Sigmoid colon (tissue), 6 donors: ENCODE measurements at regions not wholly inside any gene's neighbourhood (a gene's known extent, or its start where the extent isn't known, plus 50 kb on each side); places are given as distances from the start of the nearest gene placed in this dataset.

ENCODE experiments used
- DNase-seq: peaks from one replicate; pipeline ENCODE4 v3.0.0-alpha.2; 2019
- H3K27ac ChIP-seq, 4 donors: fragments of 200-600 bp; sonication (generic); one replicate each; pipeline ENCODE4 v1.5.1; 2016 to 2019; ENCODE audit warnings: mild to moderate bottlenecking in 1 of 4
- H3K27me3 ChIP-seq, 3 donors: fragments of 200-600 bp; sonication (generic); one replicate each; pipeline ENCODE4 v1.5.1; 2019; ENCODE audit warnings: mild to moderate bottlenecking in 1 of 3
- H3K36me3 ChIP-seq, 4 donors: fragments of 200-600 bp; sonication (generic); one replicate each; pipeline ENCODE4 v1.5.1; 2016 to 2019
- H3K4me1 ChIP-seq, 4 donors: fragments of 200-600 bp; sonication (generic); one replicate each; pipeline ENCODE4 v1.5.1; 2017 to 2019
- H3K4me3 ChIP-seq, 4 donors: fragments of 200-600 bp; sonication (generic); one replicate each; pipeline ENCODE4 v1.5.1; 2017 to 2019; ENCODE audit warnings: mild to moderate bottlenecking in 2 of 4, moderate library complexity in 1 of 4
- H3K9me3 ChIP-seq, 4 donors: fragments of 200-600 bp in 3 of 4; sonication (generic) in 3 of 4; one replicate each; pipeline versions ENCODE4 v1.5.1 to v1.6.1; 2013 to 2019
- CTCF ChIP-seq, 4 experiments: fragments of 450-650 bp in 3 of 4; fragments of 200-600 bp in 1 of 4; IDR thresholded peaks; one replicate each; pipeline ENCODE4 v1.5.1; 2016 to 2019; ENCODE audit warnings: antibody characterized with exemption in 4 of 4, mild to moderate bottlenecking in 3 of 4, moderate library complexity in 2 of 4
- EP300 ChIP-seq, 4 donors: sonication (generic); formaldehyde crosslinking; IDR thresholded peaks; one replicate each; pipeline ENCODE4 v1.6.1; 2017; ENCODE audit warnings: antibody characterized with exemption in 4 of 4
- POLR2A ChIP-seq, 2 donors: fragments of 450-650 bp; IDR thresholded peaks; one replicate each; pipeline ENCODE4 v1.6.1; 2016; ENCODE audit warnings: antibody characterized with exemption in 2 of 2, mild to moderate bottlenecking in 2 of 2, moderate library complexity in 2 of 2
- POLR2AphosphoS5 ChIP-seq, 4 donors: sonication (generic); formaldehyde crosslinking; IDR thresholded peaks; one replicate each; pipeline ENCODE4 v1.6.1; 2017; ENCODE audit warnings: antibody characterized with exemption in 4 of 4
- WGBS, 2 donors: extraction: QIAGEN DNeasy Blood & Tissue Kit; methylation state at CpG; one replicate each; pipeline ENCODE4 v1.1.7; 2013; 5-methylcytosine and 5-hydroxymethylcytosine counted together
- intact Hi-C: fragments of 100-400 bp; cut with DNase I; formaldehyde crosslinking; loops from one replicate; pipeline ENCODE4 v1.15.1; 2023
- donor health status: healthy with polysubstance abuse.
- donor health status: healthy.

DNA sequence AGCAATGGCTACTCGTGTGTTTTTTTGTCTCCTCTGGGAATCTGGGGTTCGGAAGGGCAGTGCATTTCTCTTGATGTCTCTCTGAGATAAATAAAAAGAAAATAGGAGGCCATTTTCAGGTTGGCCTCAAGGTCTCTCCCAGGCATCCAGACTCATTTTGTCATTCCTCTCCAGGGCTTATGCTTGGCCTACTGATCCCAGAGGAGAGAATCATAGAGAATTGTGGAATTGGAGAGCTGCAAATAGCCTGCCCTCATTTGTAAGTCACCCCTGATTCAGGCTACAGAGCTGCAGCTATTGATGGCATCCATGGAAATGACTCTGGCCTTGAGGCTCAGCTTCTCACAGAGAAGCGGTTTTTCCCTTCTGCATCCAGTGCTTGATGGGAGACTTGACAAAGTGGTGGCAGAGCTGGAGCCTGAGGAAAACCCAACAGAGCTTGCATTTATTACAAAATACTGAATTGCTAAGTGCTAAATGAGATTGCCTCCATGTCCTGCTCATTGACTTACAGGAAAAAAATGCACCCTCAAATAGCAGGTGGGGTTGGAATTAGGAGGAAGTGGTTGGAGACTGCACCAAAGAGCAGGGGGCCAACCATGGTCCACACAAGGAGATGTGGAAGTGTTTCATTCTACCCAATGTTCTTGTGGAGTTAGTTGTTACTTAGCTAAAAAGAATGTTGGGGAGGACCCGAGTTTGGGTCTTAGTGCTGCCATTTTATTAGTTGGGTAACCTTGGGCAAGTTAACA is 140.4 kb downstream of the S1PR1 start:
- Histone ChIP-seq H3K4me1 (no peaks in the 10 kb centered on the region), H3K27ac (no peak overlapping the region), H3K9me3 (no peaks in the 10 kb centered on the region), H3K4me3 (no peak overlapping the region), H3K27me3 (no peaks in the 10 kb centered on the region), H3K36me3 (no peaks in the 10 kb centered on the region)
- no peak for DNase-seq
- TF ChIP-seq CTCF (IDR thresholded peaks at IDR 0.05) (no peak), POLR2AphosphoS5 (IDR thresholded peaks at IDR 0.05) (no peak), POLR2A (IDR thresholded peaks at IDR 0.05) (no peak), EP300 (IDR thresholded peaks at IDR 0.05) (no peak)
- 81 to 88% methylated on average over 4 of the region's 4 CpGs for WGBS, 2 donors
- intact Hi-C loops: no loop called here

DNA sequence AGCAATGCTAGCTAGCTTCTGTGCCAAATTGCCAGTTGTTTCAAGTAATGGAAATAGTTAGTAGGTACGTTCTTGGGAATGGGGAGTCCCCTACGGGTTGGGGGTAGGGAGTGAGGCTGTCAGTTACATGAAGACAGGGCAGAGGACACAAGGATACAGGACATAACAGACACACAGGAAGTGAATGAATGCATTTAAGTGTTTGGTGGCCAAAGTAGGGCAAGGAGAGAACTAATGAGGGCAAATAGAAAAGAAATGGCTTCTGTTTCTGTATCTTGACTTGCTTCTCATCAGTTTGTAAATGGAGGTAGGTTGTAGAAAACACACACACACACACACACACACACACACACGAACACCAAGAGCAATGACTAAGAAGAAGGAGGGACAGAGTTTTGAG is 142.2 kb downstream of the S1PR1 start:
- H3K9me3 ChIP-seq: no peaks in the 10 kb centered on the region
- no peak for DNase-seq
- WGBS, 2 donors: 72 to 81% methylated on average over 3 of the region's 3 CpGs
- no peaks in the 10 kb centered on the region for H3K36me3 ChIP-seq
- no peaks in the 10 kb centered on the region for H3K27me3 ChIP-seq
- intact Hi-C loops: no loop called here
- TF ChIP-seq POLR2AphosphoS5 (IDR thresholded peaks at IDR 0.05) (no peak), POLR2A (IDR thresholded peaks at IDR 0.05) (no peak), CTCF (IDR thresholded peaks at IDR 0.05) (no peak), EP300 (IDR thresholded peaks at IDR 0.05) (no peak)
- no peak overlapping the region for H3K27ac ChIP-seq
- H3K4me3 ChIP-seq: no peak overlapping the region
- no peaks in the 10 kb centered on the region for H3K4me1 ChIP-seq

GRCh38 chr1:101379950-101380349 is 143.1 kb downstream of the S1PR1 start:
- no peak overlapping the region for H3K4me3 ChIP-seq
- intact Hi-C loops: no loop called here
- no peak overlapping the region for H3K27ac ChIP-seq
- DNase-seq: no peak
- H3K27me3 ChIP-seq: no peaks in the 10 kb centered on the region
- no peaks in the 10 kb centered on the region for H3K4me1 ChIP-seq
- 46 to 67% methylated on average over 2 of the region's 2 CpGs for WGBS, 2 donors
- TF ChIP-seq POLR2AphosphoS5 (IDR thresholded peaks at IDR 0.05): no peak
- TF ChIP-seq POLR2A (IDR thresholded peaks at IDR 0.05): no peak
- no peak for TF ChIP-seq CTCF (IDR thresholded peaks at IDR 0.05)
- no peak for TF ChIP-seq EP300 (IDR thresholded peaks at IDR 0.05)
- no peaks in the 10 kb centered on the region for H3K9me3 ChIP-seq
- H3K36me3 ChIP-seq: no peaks in the 10 kb centered on the region

DNA sequence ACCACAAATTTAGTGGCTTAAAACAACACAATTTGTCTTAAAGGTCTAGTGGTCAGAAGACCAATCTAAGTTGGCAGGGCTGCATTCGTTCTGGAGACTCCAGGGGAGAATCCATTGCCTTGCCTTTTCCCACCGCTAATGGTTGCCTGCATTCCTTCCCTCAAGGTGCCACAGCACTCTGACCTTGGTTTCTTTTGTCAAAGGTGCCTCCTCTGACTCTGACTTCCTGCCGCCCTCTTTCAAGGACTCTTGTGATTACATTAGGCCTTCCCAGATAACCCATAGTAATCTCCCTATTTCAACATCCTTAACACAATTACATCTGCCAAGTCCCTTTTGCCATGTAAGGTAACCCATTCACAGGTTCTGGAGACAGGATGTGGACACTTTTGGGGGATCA is 145.3 kb downstream of the S1PR1 start:
- Histone ChIP-seq H3K27me3 (no peaks in the 10 kb centered on the region), H3K9me3 (no peaks in the 10 kb centered on the region), H3K4me3 (no peak overlapping the region), H3K27ac (no peak overlapping the region), H3K36me3 (no peaks in the 10 kb centered on the region), H3K4me1 (no peaks in the 10 kb centered on the region)
- intact Hi-C loops: no loop called here
- no peak for DNase-seq
- no peak for TF ChIP-seq POLR2A (IDR thresholded peaks at IDR 0.05)
- WGBS, 2 donors: 33 to 65% methylated on average over 3 of the region's 3 CpGs

DNA sequence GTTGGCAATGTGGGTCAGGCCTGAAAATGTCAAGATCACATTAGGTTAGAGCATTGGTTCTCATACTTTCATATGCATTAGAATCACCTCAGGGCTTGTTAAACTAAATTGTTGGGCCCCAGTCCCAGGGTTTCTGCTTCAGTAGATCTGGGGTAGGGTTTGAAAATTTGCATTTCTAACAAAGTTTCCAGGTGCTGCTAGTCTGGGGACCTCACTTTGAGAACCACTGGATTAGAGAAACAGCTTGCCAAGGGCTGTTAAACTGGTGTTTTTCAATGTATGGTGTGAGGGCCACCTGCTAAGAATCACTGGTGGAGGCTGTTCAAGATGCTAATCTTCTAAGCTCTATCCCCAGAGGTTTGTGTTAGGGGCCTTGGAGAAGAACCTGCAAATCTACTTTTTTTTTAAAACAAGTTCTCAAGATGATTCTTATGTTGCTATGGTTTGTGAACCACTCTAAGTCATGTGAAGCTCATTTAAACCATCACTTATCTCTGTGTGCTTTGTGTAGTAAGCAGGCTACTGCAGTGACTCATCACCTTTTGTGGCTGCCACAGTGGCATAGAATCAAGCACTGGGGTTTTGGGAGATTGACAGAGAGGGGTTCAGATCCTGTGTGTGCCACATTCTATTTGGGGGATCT is 152.2 kb downstream of the S1PR1 start:
- Histone ChIP-seq H3K4me1 (no peaks in the 10 kb centered on the region), H3K27me3 (no peaks in the 10 kb centered on the region), H3K27ac (no peak overlapping the region), H3K4me3 (no peak overlapping the region), H3K9me3 (no peaks in the 10 kb centered on the region), H3K36me3 (no peaks in the 10 kb centered on the region)
- no peak for TF ChIP-seq POLR2A (IDR thresholded peaks at IDR 0.05)
- no peak for TF ChIP-seq POLR2AphosphoS5 (IDR thresholded peaks at IDR 0.05)
- no peak for TF ChIP-seq EP300 (IDR thresholded peaks at IDR 0.05)
- TF ChIP-seq CTCF (IDR thresholded peaks at IDR 0.05): no peak
- intact Hi-C loops: no loop called here
- DNase-seq: no peak
